ENCODE measurements at regions not wholly inside any gene's neighbourhood (a gene's known extent, or its start where the extent isn't known, plus 50 kb on each side); places are given as distances from the start of the nearest gene placed in this dataset.

DNA sequence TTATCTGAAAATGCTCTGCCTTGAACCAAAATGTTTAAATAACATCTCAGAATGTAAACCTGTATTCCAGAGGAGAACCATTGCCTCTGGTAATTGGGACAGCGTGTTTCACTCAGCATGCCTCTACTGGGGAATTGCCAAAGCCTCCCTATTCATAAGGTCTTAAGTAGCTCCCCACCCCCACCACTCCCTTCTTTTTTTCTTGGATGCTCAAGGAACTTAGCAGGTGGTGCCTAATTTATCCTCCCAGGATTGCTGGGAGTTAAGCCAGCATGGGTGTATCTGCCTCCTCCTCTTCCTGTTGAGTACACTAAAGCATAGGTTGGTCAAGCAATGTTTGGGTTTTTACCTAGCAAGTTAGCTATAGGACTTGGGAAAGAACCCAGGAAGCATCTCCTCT lies 220.2 kb downstream of the DMAC1 start:
- Histone ChIP-seq H4K20me1 (ENCODE audit: insufficient read depth) (no peaks in the 10 kb centered on the region), H3K36me3 (ENCODE audit: insufficient read depth) (no peaks in the 10 kb centered on the region), H3K4me3 (IDR thresholded peaks at IDR 0.05; ENCODE audit: insufficient read depth, low read depth, low read length) (no peak overlapping the region), H2AFZ (ENCODE audit: low read depth) (no peak overlapping the region), H3K4me2 (no peak overlapping the region), H3K9ac (no peak overlapping the region), H3K4me1 (ENCODE audit: low read depth, poor library complexity, severe bottlenecking) (no peaks in the 10 kb centered on the region), H3K79me2 (ENCODE audit: insufficient read depth, low read depth) (no peaks in the 10 kb centered on the region), H3K27me3 (ENCODE audit: insufficient read depth, low read depth) (no peaks in the 10 kb centered on the region), H3K27ac (no peak overlapping the region)
- no peak for TF ChIP-seq CTCF (conservative IDR thresholded peaks at IDR 0.05; ENCODE audit: low read depth, low read length)

- Histone ChIP-seq H4K20me1 (ENCODE audit: insufficient read depth) (no peaks in the 10 kb centered on the region), H3K4me1 (ENCODE audit: low read depth, poor library complexity, severe bottlenecking) (no peaks in the 10 kb centered on the region), H3K36me3 (ENCODE audit: insufficient read depth) (no peaks in the 10 kb centered on the region), H2AFZ (ENCODE audit: low read depth) (no peak overlapping the region), H3K4me2 (no peak overlapping the region), H3K4me3 (IDR thresholded peaks at IDR 0.05; ENCODE audit: insufficient read depth, low read depth, low read length) (no peak overlapping the region), H3K79me2 (ENCODE audit: insufficient read depth, low read depth) (no peaks in the 10 kb centered on the region), H3K9ac (no peak overlapping the region), H3K27me3 (ENCODE audit: insufficient read depth, low read depth) (no peaks in the 10 kb centered on the region), H3K27ac (no peak overlapping the region)
- TF ChIP-seq CTCF (conservative IDR thresholded peaks at IDR 0.05; ENCODE audit: low read depth, low read length), result no peak
Measured at GRCh38 chr9:7578951-7579350, 220.6 kb downstream of the DMAC1 start.

- Histone ChIP-seq H3K79me2 (ENCODE audit: insufficient read depth, low read depth) (no peaks in the 10 kb centered on the region), H2AFZ (ENCODE audit: low read depth) (no peak overlapping the region), H3K4me2 (no peak overlapping the region), H3K36me3 (ENCODE audit: insufficient read depth) (no peaks in the 10 kb centered on the region), H3K4me3 (IDR thresholded peaks at IDR 0.05; ENCODE audit: insufficient read depth, low read depth, low read length) (no peak overlapping the region), H3K4me1 (ENCODE audit: low read depth, poor library complexity, severe bottlenecking) (no peaks in the 10 kb centered on the region), H3K27ac (no peak overlapping the region), H3K27me3 (ENCODE audit: insufficient read depth, low read depth) (no peaks in the 10 kb centered on the region), H4K20me1 (ENCODE audit: insufficient read depth) (no peaks in the 10 kb centered on the region), H3K9ac (no peak overlapping the region)
- TF ChIP-seq CTCF (conservative IDR thresholded peaks at IDR 0.05; ENCODE audit: low read depth, low read length), result peak; percentile 92
Measured at GRCh38 chr9:7570107-7570720, 229.4 kb downstream of the DMAC1 start.

DNA sequence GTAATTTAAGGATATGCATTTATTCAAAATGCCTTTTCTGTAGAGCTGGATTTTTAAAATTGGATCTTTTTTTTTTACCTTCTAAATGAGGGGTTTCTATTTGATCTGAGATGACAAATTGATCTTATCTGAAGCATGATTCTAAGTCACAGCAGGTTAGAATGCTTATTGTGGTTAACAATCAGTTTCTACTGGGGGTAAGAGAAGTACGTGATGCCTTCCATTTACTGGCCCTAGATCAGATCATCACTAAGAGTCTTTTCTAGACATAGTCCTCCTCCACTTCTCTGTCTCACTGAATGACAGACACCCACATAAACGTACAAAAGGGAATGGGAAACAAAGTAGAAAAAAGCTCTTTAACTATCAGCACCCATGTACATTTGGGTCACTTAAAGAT lies 231.9 kb downstream of the DMAC1 start:
- Histone ChIP-seq H3K36me3 (ENCODE audit: insufficient read depth) (no peaks in the 10 kb centered on the region), H3K4me1 (ENCODE audit: low read depth, poor library complexity, severe bottlenecking) (no peaks in the 10 kb centered on the region), H3K27ac (no peak overlapping the region), H3K4me2 (no peak overlapping the region), H3K79me2 (ENCODE audit: insufficient read depth, low read depth) (no peaks in the 10 kb centered on the region), H3K4me3 (IDR thresholded peaks at IDR 0.05; ENCODE audit: insufficient read depth, low read depth, low read length) (no peak overlapping the region), H3K9ac (no peak overlapping the region), H4K20me1 (ENCODE audit: insufficient read depth) (no peaks in the 10 kb centered on the region), H3K27me3 (ENCODE audit: insufficient read depth, low read depth) (no peaks in the 10 kb centered on the region), H2AFZ (ENCODE audit: low read depth) (no peak overlapping the region)
- no peak for TF ChIP-seq CTCF (conservative IDR thresholded peaks at IDR 0.05; ENCODE audit: low read depth, low read length)

All from KMS-11 (cell line).